Adrenal gland (tissue), 5 donors: ENCODE measurements at regions not wholly inside any gene's neighbourhood (a gene's known extent, or its start where the extent isn't known, plus 50 kb on each side); places are given as distances from the start of the nearest gene placed in this dataset.

Source experiments
- POLR2A ChIP-seq, 2 donors: fragments of 450-650 bp; IDR thresholded peaks; one replicate each; pipeline ENCODE4 v1.6.1; 2017; ENCODE audit warnings: antibody characterized with exemption in 2 of 2, mild to moderate bottlenecking in 2 of 2, moderate library complexity in 1 of 2
- TF ChIP-seq, protein P1 (sequence below), 6 experiments: fragments of 450-650 bp in 4 of 6; fragments of 200-600 bp in 2 of 6; sonication (generic) in 1 of 6; IDR thresholded peaks; 1 replicate in 5 of 6; 2 replicates in 1 of 6; pipeline versions ENCODE4 v1.5.1 to v1.8.0; 2016 to 2021; ENCODE audit warnings: antibody characterized with exemption in 6 of 6, mild to moderate bottlenecking in 2 of 6, moderate library complexity in 1 of 6
- donor health status: DM: no; HTN: no; CAD: no.

DNA sequence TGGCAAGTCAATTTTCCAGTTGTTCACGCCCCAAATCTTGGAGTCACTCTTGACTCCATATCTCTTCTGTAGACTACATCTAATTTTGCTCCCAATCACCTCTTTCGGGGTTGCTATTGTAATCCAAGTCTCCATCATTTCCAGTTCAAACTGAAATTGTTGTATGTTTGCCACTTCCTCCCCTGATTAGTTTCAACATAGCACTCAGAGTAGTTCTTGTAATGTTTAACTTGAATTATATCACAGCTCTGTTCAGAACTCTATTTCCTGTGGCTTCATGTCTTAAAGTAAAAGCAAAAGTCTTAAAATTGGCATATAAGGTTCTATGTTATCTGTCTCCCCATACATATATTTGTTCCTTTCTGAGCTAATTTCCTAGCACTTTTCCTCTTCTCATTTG, 348.5 kb upstream of the RIOK2 start:
- TF ChIP-seq POLR2A (IDR thresholded peaks at IDR 0.05) = no peak
- TF ChIP-seq, protein P1, sequence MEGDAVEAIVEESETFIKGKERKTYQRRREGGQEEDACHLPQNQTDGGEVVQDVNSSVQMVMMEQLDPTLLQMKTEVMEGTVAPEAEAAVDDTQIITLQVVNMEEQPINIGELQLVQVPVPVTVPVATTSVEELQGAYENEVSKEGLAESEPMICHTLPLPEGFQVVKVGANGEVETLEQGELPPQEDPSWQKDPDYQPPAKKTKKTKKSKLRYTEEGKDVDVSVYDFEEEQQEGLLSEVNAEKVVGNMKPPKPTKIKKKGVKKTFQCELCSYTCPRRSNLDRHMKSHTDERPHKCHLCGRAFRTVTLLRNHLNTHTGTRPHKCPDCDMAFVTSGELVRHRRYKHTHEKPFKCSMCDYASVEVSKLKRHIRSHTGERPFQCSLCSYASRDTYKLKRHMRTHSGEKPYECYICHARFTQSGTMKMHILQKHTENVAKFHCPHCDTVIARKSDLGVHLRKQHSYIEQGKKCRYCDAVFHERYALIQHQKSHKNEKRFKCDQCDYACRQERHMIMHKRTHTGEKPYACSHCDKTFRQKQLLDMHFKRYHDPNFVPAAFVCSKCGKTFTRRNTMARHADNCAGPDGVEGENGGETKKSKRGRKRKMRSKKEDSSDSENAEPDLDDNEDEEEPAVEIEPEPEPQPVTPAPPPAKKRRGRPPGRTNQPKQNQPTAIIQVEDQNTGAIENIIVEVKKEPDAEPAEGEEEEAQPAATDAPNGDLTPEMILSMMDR (IDR thresholded peaks at IDR 0.05) = no peak
